Activated CD4-positive, alpha-beta T cell treated with anti-CD3 and anti-CD28 coated beads, Interleukin-2, amount 50 U/mL, for 1 hour (primary cell): ENCODE measurements at regions not wholly inside any gene's neighbourhood (a gene's known extent, or its start where the extent isn't known, plus 50 kb on each side); places are given as distances from the start of the nearest gene placed in this dataset.
"Not testable (repeated sequence)": the region's sequence is repeated elsewhere in the genome, so short reads cannot be mapped to it uniquely, and the experiment has no call there.

Experiments
- DNase-seq: peaks from one replicate; pipeline ENCODE4 v3.0.0-alpha.2; 2020

- DNase-seq = no peak
Measured at GRCh38 chr21:16186742-16187141, 457.0 kb downstream of the USP25 start.

- DNase-seq = no peak
Measured at GRCh38 chr21:16187603-16188301, 458.0 kb downstream of the USP25 start.

- DNase-seq = no peak
Measured at GRCh38 chr21:16192902-16193301, 463.1 kb downstream of the USP25 start.

GRCh38 chr21:16193496-16194094 lies 463.8 kb downstream of the USP25 start:
- DNase-seq = no peak

- no peak for DNase-seq
Measured at GRCh38 chr21:16194095-16194787, 464.5 kb downstream of the USP25 start.

GRCh38 chr21:16194788-16195537 lies 465.2 kb downstream of the USP25 start:
- no peak for DNase-seq

GRCh38 chr21:16195538-16195910 lies 465.7 kb downstream of the USP25 start:
- DNase-seq = no peak

- no peak for DNase-seq
Measured at GRCh38 chr21:16196001-16196400, 466.2 kb downstream of the USP25 start.

- no peak for DNase-seq
Measured at GRCh38 chr21:16198546-16198945, 468.8 kb downstream of the USP25 start.

- DNase-seq = no peak
Measured at GRCh38 chr21:16199539-16199938, 469.8 kb downstream of the USP25 start.

- DNase-seq = no peak
Measured at GRCh38 chr21:16201718-16202117, 471.9 kb downstream of the USP25 start.

GRCh38 chr21:16205527-16205926 lies 475.7 kb downstream of the USP25 start:
- DNase-seq = no peak

GRCh38 chr21:16211339-16212303 lies 481.8 kb downstream of the USP25 start:
- no peak for DNase-seq

GRCh38 chr21:16213518-16213917 lies 483.7 kb downstream of the USP25 start:
- DNase-seq = no peak

GRCh38 chr21:16215193-16215592 lies 485.4 kb downstream of the USP25 start:
- DNase-seq = no peak

- DNase-seq = no peak
Measured at GRCh38 chr21:16215663-16216183, 485.9 kb downstream of the USP25 start.

GRCh38 chr21:16216288-16216962 lies 486.6 kb downstream of the USP25 start:
- no peak for DNase-seq

GRCh38 chr21:16218682-16219343 lies 489.0 kb downstream of the USP25 start:
- no peak for DNase-seq

- not testable (repeated sequence) for DNase-seq
Measured at GRCh38 chr21:16224756-16225155, 495.0 kb downstream of the USP25 start.

GRCh38 chr21:16239659-16240265 lies 510.0 kb downstream of the USP25 start:
- no peak for DNase-seq
